ENCODE measurements at regions not wholly inside any gene's neighbourhood (a gene's known extent, or its start where the extent isn't known, plus 50 kb on each side); places are given as distances from the start of the nearest gene placed in this dataset.
"Not testable (repeated sequence)": the region's sequence is repeated elsewhere in the genome, so short reads cannot be mapped to it uniquely, and the experiment has no call there.

- H3K27me3 ChIP-seq, result no peaks in the 10 kb centered on the region
- no peak overlapping the region for H3K4me3 Mint-ChIP-seq
- H3K36me3 ChIP-seq, result no peaks in the 10 kb centered on the region
- no peaks in the 10 kb centered on the region for H3K4me1 ChIP-seq
- H3K27ac ChIP-seq, result no peak overlapping the region
- no peak overlapping the region for H2AFZ ChIP-seq (replicated peaks)
- no peaks in the 10 kb centered on the region for H3K36me3 Mint-ChIP-seq
- H3K4me2 ChIP-seq, result no peak overlapping the region
- TF ChIP-seq, protein P1, sequence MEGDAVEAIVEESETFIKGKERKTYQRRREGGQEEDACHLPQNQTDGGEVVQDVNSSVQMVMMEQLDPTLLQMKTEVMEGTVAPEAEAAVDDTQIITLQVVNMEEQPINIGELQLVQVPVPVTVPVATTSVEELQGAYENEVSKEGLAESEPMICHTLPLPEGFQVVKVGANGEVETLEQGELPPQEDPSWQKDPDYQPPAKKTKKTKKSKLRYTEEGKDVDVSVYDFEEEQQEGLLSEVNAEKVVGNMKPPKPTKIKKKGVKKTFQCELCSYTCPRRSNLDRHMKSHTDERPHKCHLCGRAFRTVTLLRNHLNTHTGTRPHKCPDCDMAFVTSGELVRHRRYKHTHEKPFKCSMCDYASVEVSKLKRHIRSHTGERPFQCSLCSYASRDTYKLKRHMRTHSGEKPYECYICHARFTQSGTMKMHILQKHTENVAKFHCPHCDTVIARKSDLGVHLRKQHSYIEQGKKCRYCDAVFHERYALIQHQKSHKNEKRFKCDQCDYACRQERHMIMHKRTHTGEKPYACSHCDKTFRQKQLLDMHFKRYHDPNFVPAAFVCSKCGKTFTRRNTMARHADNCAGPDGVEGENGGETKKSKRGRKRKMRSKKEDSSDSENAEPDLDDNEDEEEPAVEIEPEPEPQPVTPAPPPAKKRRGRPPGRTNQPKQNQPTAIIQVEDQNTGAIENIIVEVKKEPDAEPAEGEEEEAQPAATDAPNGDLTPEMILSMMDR (IDR thresholded peaks at IDR 0.05), result no peak
- TF ChIP-seq EZH2 (IDR thresholded peaks at IDR 0.05) (no peak), EZH2phosphoT487 (IDR thresholded peaks at IDR 0.05) (no peak)
- H3K27me3 Mint-ChIP-seq (ENCODE audit: insufficient read depth, low read depth), result no peaks in the 10 kb centered on the region
- no peak for DNase-seq (ENCODE audit: low spot score)
- no peak overlapping the region for H3K27ac Mint-ChIP-seq
- no peaks in the 10 kb centered on the region for H3F3A ChIP-seq (ENCODE audit: low read depth)
- H3K9me3 Mint-ChIP-seq, result peaks cover 6% of the 10 kb centered on the region
- H3K79me2 ChIP-seq (ENCODE audit: low read depth), result no peaks in the 10 kb centered on the region
- H3K9ac ChIP-seq, result no peak overlapping the region
- H3K4me3 ChIP-seq, result no peak overlapping the region
- no peaks in the 10 kb centered on the region for H3K4me1 Mint-ChIP-seq
- H4K20me1 ChIP-seq (ENCODE audit: low read depth), result no peaks in the 10 kb centered on the region
- H3K9me3 ChIP-seq (ENCODE audit: low read depth), result no peaks in the 10 kb centered on the region
These were observed 322.8 kb downstream of the CD109 start for GRCh38 chr6:74018825-74019224.

DNA sequence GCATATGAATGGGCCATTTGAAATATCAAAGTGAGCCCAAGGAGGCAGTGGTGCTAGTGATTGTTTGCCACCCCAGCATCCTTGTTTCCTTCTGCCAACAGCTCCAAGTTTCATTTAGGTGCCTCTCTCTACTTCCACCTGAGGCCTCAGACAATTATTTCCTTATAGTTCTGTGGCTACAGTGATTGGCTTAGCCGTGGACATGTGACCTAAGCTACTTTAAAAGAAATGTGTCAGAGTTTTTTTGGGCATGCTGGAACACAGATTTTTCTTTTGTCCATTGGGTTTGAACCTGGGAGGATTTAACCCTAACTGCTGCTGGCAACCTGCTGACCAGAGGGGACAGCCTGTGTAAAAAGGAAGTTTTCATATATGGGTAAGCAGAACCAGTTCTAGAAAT lies 319.4 kb downstream of the CD109 start:
- Mint-ChIP-seq H3K4me1 (no peaks in the 10 kb centered on the region), H3K4me3 (no peak overlapping the region), H3K27ac (no peak overlapping the region), H3K9me3 (peaks cover 14% of the 10 kb centered on the region), H3K27me3 (ENCODE audit: insufficient read depth, low read depth) (no peaks in the 10 kb centered on the region), H3K36me3 (no peaks in the 10 kb centered on the region)
- no peak overlapping the region for H3K4me2 ChIP-seq
- no peaks in the 10 kb centered on the region for H3K27me3 ChIP-seq
- TF ChIP-seq EZH2phosphoT487 (IDR thresholded peaks at IDR 0.05) (no peak), EZH2 (IDR thresholded peaks at IDR 0.05) (no peak)
- TF ChIP-seq, protein P1 (IDR thresholded peaks at IDR 0.05), result no peak
- H2AFZ ChIP-seq (replicated peaks), result no peak overlapping the region
- H3K36me3 ChIP-seq, result no peaks in the 10 kb centered on the region
- H4K20me1 ChIP-seq (ENCODE audit: low read depth), result no peaks in the 10 kb centered on the region
- no peaks in the 10 kb centered on the region for H3K9me3 ChIP-seq (ENCODE audit: low read depth)
- H3K27ac ChIP-seq, result no peak overlapping the region
- no peak overlapping the region for H3K9ac ChIP-seq
- no peaks in the 10 kb centered on the region for H3F3A ChIP-seq (ENCODE audit: low read depth)
- no peaks in the 10 kb centered on the region for H3K79me2 ChIP-seq (ENCODE audit: low read depth)
- no peak overlapping the region for H3K4me3 ChIP-seq
- H3K4me1 ChIP-seq, result no peaks in the 10 kb centered on the region
- no peak for DNase-seq (ENCODE audit: low spot score)

DNA sequence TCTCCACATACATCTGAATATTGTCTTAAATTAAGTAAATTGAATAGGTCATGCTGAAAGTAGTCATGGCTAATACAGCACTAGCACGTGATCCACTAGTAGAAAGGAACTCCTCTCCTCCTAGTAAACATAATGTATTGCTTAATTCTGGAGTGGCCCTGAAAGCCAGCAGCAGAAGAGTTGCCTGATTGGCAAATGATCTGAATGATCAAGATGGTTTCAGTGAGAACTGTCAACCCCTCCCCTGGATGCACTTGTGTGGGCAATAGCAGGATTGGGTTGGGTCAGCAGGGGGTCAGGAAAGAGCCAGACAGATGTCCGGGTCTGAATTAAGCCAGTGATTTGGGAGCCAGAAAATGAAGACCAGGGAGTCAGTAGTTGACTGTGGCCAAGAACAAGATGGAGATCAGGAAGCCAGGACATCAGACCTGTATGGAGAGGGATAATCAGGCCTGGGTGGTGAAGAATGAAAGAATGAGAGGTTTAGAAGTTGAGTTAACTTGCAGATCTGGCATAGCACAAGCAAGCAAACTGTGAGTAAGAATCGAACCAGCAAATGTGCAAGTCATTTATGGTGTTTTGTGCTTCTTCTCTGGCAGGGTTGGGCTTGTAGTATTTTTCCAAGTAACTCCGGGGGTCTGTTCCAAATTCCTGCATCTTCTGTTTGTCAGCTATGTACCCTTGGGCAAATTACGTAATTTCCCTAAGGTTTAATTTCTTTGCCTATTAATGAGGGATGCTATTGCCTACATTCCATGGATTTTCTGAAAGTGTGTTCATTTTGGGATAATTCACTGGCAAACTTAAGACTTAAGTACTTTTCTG lies 304.9 kb downstream of the CD109 start:
- no peak for DNase-seq (ENCODE audit: low spot score)
- Mint-ChIP-seq H3K27ac (no peak overlapping the region), H3K36me3 (no peaks in the 10 kb centered on the region), H3K4me1 (no peaks in the 10 kb centered on the region), H3K27me3 (ENCODE audit: insufficient read depth, low read depth) (no peaks in the 10 kb centered on the region), H3K4me3 (no peak overlapping the region), H3K9me3 (no peaks in the 10 kb centered on the region)
- H3K4me3 ChIP-seq, result no peak overlapping the region
- H2AFZ ChIP-seq (replicated peaks), result no peak overlapping the region
- H3K27me3 ChIP-seq, result no peaks in the 10 kb centered on the region
- H3F3A ChIP-seq (ENCODE audit: low read depth), result no peaks in the 10 kb centered on the region
- H3K79me2 ChIP-seq (ENCODE audit: low read depth), result no peaks in the 10 kb centered on the region
- TF ChIP-seq EZH2phosphoT487 (IDR thresholded peaks at IDR 0.05) (no peak), EZH2 (IDR thresholded peaks at IDR 0.05) (no peak)
- TF ChIP-seq, protein P1 (IDR thresholded peaks at IDR 0.05), result no peak
- no peaks in the 10 kb centered on the region for H3K4me1 ChIP-seq
- no peaks in the 10 kb centered on the region for H3K9me3 ChIP-seq (ENCODE audit: low read depth)
- no peak overlapping the region for H3K9ac ChIP-seq
- H4K20me1 ChIP-seq (ENCODE audit: low read depth), result no peaks in the 10 kb centered on the region
- H3K4me2 ChIP-seq, result no peak overlapping the region
- no peak overlapping the region for H3K27ac ChIP-seq
- no peaks in the 10 kb centered on the region for H3K36me3 ChIP-seq

DNA sequence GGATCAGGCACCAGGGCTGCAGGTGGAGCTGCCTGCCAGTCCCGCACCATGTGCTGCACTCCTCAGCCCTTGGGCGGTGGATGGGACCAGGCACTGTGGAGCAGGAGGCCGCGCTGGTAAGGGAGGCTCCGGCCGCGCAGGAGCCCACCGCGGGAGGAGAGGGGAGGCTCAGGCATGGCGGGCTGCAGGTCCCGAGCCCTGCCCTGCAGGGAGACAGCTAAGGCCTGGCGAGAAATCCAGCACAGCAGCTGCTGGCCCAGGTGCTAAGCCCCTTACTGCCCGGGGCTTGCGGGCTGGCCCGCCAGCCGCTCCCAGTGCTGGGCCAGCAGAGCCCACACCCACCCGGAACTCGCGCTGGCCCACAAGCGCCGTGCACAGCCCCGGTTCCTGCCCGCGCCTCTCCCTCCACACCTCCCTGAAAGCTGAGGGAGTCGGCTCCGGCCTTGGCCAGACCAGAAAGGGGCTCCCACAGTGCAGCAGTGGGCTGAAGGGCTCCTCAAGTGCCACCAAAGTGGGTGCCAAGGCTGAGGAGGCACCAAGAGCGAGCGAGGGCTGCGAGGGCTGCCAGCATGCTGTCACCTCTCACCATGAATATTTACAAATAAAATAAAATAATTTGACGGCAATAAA lies 294.7 kb downstream of the CD109 start:
- H4K20me1 ChIP-seq (ENCODE audit: low read depth); H3K4me3 ChIP-seq; H3K27ac Mint-ChIP-seq; H3K79me2 ChIP-seq (ENCODE audit: low read depth); H3K36me3 ChIP-seq; H3F3A ChIP-seq (ENCODE audit: low read depth); H3K9me3 Mint-ChIP-seq; H3K27ac ChIP-seq; H2AFZ ChIP-seq (replicated peaks); H3K4me3 Mint-ChIP-seq; H3K4me1 ChIP-seq; H3K27me3 ChIP-seq; H3K4me2 ChIP-seq; DNase-seq (ENCODE audit: low spot score); H3K36me3 Mint-ChIP-seq; H3K4me1 Mint-ChIP-seq; H3K27me3 Mint-ChIP-seq (ENCODE audit: insufficient read depth, low read depth); H3K9me3 ChIP-seq (ENCODE audit: low read depth); H3K9ac ChIP-seq: not testable (repeated sequence)
